OCI-LY7 (cell line): ENCODE measurements at regions not wholly inside any gene's neighbourhood (a gene's known extent, or its start where the extent isn't known, plus 50 kb on each side); places are given as distances from the start of the nearest gene placed in this dataset.
"Not testable (repeated sequence)": the region's sequence is repeated elsewhere in the genome, so short reads cannot be mapped to it uniquely, and the experiment has no call there.

Source experiments
- BruUV-seq: library from RNA; stranded (reverse); fragments of 400-500 nt; replicated peaks from 2 replicates; lab custom pipeline; 2021; lab: Mats Ljungman, UMichigan
- CTCF ChIA-PET: fragments of 300-600 bp; sonication (Branson Sonifier 250); formaldehyde crosslinking; loops from one replicate; lab custom pipeline; 2022; ENCODE audit warnings: antibody characterized with exemption; ENCODE audit not compliant: unreplicated experiment; lab: Charles Lee
- POLR2A ChIA-PET: fragments of 300-600 bp; sonication (Branson Sonifier 250); formaldehyde crosslinking; loops from one replicate; lab custom pipeline; 2022; ENCODE audit warnings: antibody characterized with exemption; lab: Charles Lee
- DNase-seq: peaks from one replicate; pipeline ENCODE4 v3.0.0-alpha.2; 2015; ENCODE audit warnings: low spot score
- H2AFZ ChIP-seq: fragments of 200-600 bp; sonication (generic), shearing (Covaris generic); 2 replicates; pipeline ENCODE4 v1.6.1; 2014; ENCODE audit warnings: mild to moderate bottlenecking, antibody characterized with exemption, low read length, moderate library complexity
- H3K27ac ChIP-seq: fragments of 200-600 bp; sonication (generic); 2 replicates; pipeline ENCODE4 v1.5.1; 2014; ENCODE audit warnings: mixed run types, low read depth, mild to moderate bottlenecking, moderate library complexity, low read length, inconsistent platforms; ENCODE audit not compliant: poor library complexity, severe bottlenecking
- H3K36me3 ChIP-seq: fragments of 200-600 bp; sonication (generic); 2 replicates; pipeline ENCODE4 v1.6.1; 2014; ENCODE audit warnings: mild to moderate bottlenecking, antibody characterized with exemption, low read length, moderate library complexity, mixed read lengths; ENCODE audit not compliant: insufficient read depth
- H3K4me1 ChIP-seq: fragments of 200-600 bp; sonication (generic); 2 replicates; pipeline ENCODE4 v1.5.1; 2014; ENCODE audit warnings: mild to moderate bottlenecking, low read length; ENCODE audit not compliant: insufficient read depth, poor library complexity, severe bottlenecking
- H3K4me2 ChIP-seq: fragments of 200-600 bp; sonication (generic); 2 replicates; pipeline ENCODE4 v1.6.1; 2014; ENCODE audit warnings: mild to moderate bottlenecking, low read length
- H3K4me3 ChIP-seq: fragments of 200-600 bp; sonication (generic); 2 replicates; pipeline ENCODE4 v1.5.1; 2014; ENCODE audit warnings: mild to moderate bottlenecking, low read depth, low read length; ENCODE audit not compliant: poor library complexity, severe bottlenecking
- H3K79me2 ChIP-seq: fragments of 200-600 bp; sonication (generic); 2 replicates; pipeline ENCODE4 v1.6.1; 2016; ENCODE audit warnings: low read depth, mild to moderate bottlenecking, low read length, moderate library complexity, mixed read lengths; ENCODE audit not compliant: insufficient read depth
- H3K9me2 ChIP-seq: fragments of 200-600 bp; sonication (generic); 2 replicates; pipeline ENCODE4 v1.6.1; 2016; ENCODE audit warnings: mild to moderate bottlenecking, low read length, mixed read lengths; ENCODE audit not compliant: insufficient read depth
- H3K9me3 ChIP-seq: fragments of 200-600 bp; sonication (generic); 2 replicates; pipeline ENCODE4 v1.6.1; 2014; ENCODE audit warnings: mild to moderate bottlenecking, mixed run types, low read length, mixed read lengths
- H4K20me1 ChIP-seq: fragments of 200-600 bp; sonication (generic); 2 replicates; pipeline ENCODE4 v1.6.1; 2014; ENCODE audit warnings: mild to moderate bottlenecking, antibody characterized with exemption, low read length, moderate library complexity, mixed read lengths; ENCODE audit not compliant: insufficient read depth
- CTCF ChIP-seq: fragments of 200-600 bp; sonication (generic); conservative IDR thresholded peaks from 2 replicates; pipeline ENCODE4 v1.5.1; 2014; ENCODE audit warnings: mild to moderate bottlenecking, antibody characterized with exemption, low read length, moderate library complexity, mixed read lengths
- EZH2phosphoT487 ChIP-seq: fragments of 200-600 bp; sonication (generic); IDR thresholded peaks from 2 replicates; pipeline ENCODE4 v1.6.1; 2018; ENCODE audit warnings: low read depth, borderline replicate concordance, mild to moderate bottlenecking, mixed run types, antibody characterized with exemption, low read length, moderate library complexity, mixed read lengths
- intact Hi-C: fragments of 100-400 bp; cut with micrococcal nuclease; formaldehyde crosslinking; loops from one replicate; pipeline ENCODE4 v1.10.0; 2022; ENCODE audit not compliant: unreplicated experiment

DNA sequence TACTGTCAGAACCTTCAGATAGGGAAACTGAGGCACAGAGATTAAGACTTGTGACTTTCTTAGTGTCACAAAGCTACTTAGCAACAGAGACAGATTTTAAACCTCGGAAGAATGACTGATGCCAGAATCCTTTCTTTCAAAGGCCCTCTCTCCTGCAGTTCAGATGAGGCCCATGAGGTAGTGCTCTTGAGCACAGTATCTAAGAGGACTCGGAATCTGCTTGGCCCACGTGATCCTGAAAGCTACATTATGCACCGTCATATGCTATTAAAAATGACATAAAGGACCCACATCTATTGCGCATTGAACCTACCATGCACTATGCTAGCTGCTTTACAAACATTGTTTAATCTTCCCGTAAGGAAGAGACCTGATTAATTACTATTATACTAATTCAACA is 355.9 kb downstream of the SFMBT2 start:
- Histone ChIP-seq H4K20me1 (no peaks in the 10 kb centered on the region), H3K9me3 (no peaks in the 10 kb centered on the region), H3K4me1 (no peaks in the 10 kb centered on the region), H3K27ac (no peak overlapping the region), H3K4me2 (no peak overlapping the region), H3K4me3 (no peak overlapping the region), H3K9me2 (no peaks in the 10 kb centered on the region), H3K36me3 (no peaks in the 10 kb centered on the region), H2AFZ (no peak overlapping the region), H3K79me2 (no peaks in the 10 kb centered on the region)
- TF ChIP-seq CTCF: peak; percentile 65; the same call in 1 of the 2 replicates
- TF ChIP-seq EZH2phosphoT487: no peak
- POLR2A ChIA-PET: interaction anchor here (0.8 to 1.6 kb wide), 2 partner anchors 12 to 45 kb away, joined by 3 to 5 read pairs; no protein-coding TSS in a partner anchor
- intact Hi-C loops: loop anchor here (10.0 kb wide), 1 partner anchor 130 kb away; no protein-coding TSS in a partner anchor
- peak; percentile 24 for DNase-seq
- BruUV-seq: no TSS peak
- CTCF ChIA-PET: no interaction called here

GRCh38 chr10:7053195-7053594 is 357.6 kb downstream of the SFMBT2 start:
- no peaks in the 10 kb centered on the region for H3K9me2 ChIP-seq
- no peak overlapping the region for H3K4me3 ChIP-seq
- no peak overlapping the region for H2AFZ ChIP-seq
- TF ChIP-seq EZH2phosphoT487 (no peak), CTCF (no peak)
- ChIA-PET CTCF (no interaction called here), POLR2A (no interaction called here)
- intact Hi-C loops: loop anchor here (10.0 kb wide), 1 partner anchor 128 kb away; no protein-coding TSS in a partner anchor
- BruUV-seq: no TSS peak
- H3K79me2 ChIP-seq: no peaks in the 10 kb centered on the region
- no peaks in the 10 kb centered on the region for H3K4me1 ChIP-seq
- H3K9me3 ChIP-seq: no peaks in the 10 kb centered on the region; the same call in 1 of the 2 replicates
- H3K36me3 ChIP-seq: no peaks in the 10 kb centered on the region
- H3K4me2 ChIP-seq: no peak overlapping the region
- H4K20me1 ChIP-seq: no peaks in the 10 kb centered on the region
- no peak for DNase-seq
- no peak overlapping the region for H3K27ac ChIP-seq

- H3K9me2 ChIP-seq, CTCF ChIA-PET, H3K4me1 ChIP-seq, H3K9me3 ChIP-seq, H4K20me1 ChIP-seq, BruUV-seq, POLR2A ChIA-PET, H3K36me3 ChIP-seq, H3K4me2 ChIP-seq, H3K79me2 ChIP-seq, H2AFZ ChIP-seq, H3K27ac ChIP-seq, H3K4me3 ChIP-seq, DNase-seq: not testable (repeated sequence)
- intact Hi-C loops: loop anchor here (10.0 kb wide), 1 partner anchor 125 kb away; no protein-coding TSS in a partner anchor
Measured at GRCh38 chr10:7050024-7050423, 360.8 kb downstream of the SFMBT2 start.
